ENCODE measurements at regions not wholly inside any gene's neighbourhood (a gene's known extent, or its start where the extent isn't known, plus 50 kb on each side); places are given as distances from the start of the nearest gene placed in this dataset.
"Not testable (repeated sequence)": the region's sequence is repeated elsewhere in the genome, so short reads cannot be mapped to it uniquely, and the experiment has no call there.

- not testable (repeated sequence) for H3K27me3 ChIP-seq (ENCODE audit: control insufficient read depth in 3 of 3, insufficient read depth in 3 of 3, low read depth in 1 of 3, low read length in 3 of 3); H3K27ac ChIP-seq (replicated peaks; ENCODE audit: low read length); H4K8ac ChIP-seq (ENCODE audit: low read depth, low read length); H4K91ac ChIP-seq (ENCODE audit: low read depth, low read length, poor library complexity); DNase-seq (ENCODE audit: low spot score); H2AK5ac ChIP-seq (ENCODE audit: low read depth, low read length); H3K9ac ChIP-seq (ENCODE audit: low read depth, low read length, poor library complexity); H3K4ac ChIP-seq (ENCODE audit: low read length); H3K4me2 ChIP-seq (ENCODE audit: insufficient read depth, low read length, poor library complexity, severe bottlenecking); H3K36me3 ChIP-seq (replicated peaks in 1 of 2; ENCODE audit: control insufficient read depth in 2 of 2, insufficient read depth in 2 of 2, low read length in 2 of 2); H3K23ac ChIP-seq (ENCODE audit: low read depth, low read length, poor library complexity); H3K14ac ChIP-seq (ENCODE audit: low read length); H3K4me1 ChIP-seq (ENCODE audit: control insufficient read depth in 2 of 2, insufficient read depth in 1 of 2, low read depth in 1 of 2, low read length in 2 of 2); H3K79me1 ChIP-seq (ENCODE audit: low read depth, low read length); H3K9me3 ChIP-seq (replicated peaks in 1 of 2; ENCODE audit: control insufficient read depth in 2 of 2, insufficient read depth in 1 of 2, low read depth in 1 of 2, low read length in 2 of 2); H2BK15ac ChIP-seq (ENCODE audit: low read length); H2BK120ac ChIP-seq (ENCODE audit: low read depth, low read length); H2BK12ac ChIP-seq (ENCODE audit: low read length); H2AFZ ChIP-seq (ENCODE audit: low read length); H3K4me3 ChIP-seq (ENCODE audit: low read length in 2 of 2); H3K18ac ChIP-seq (ENCODE audit: low read length); H2BK5ac ChIP-seq (ENCODE audit: low read length)
- WGBS, 2 donors (ENCODE audit: extremely low coverage in 2 of 2, insufficient read length in 2 of 2, insufficient replicate concordance in 1 of 2) = no CpG with 5 or more reads among the region's 1 CpG
These were observed 52.5 kb upstream of the CCDC71L start for GRCh38 chr7:106713452-106713851.

GRCh38 chr7:106714590-106715442 lies 53.9 kb upstream of the CCDC71L start:
- H2BK5ac ChIP-seq (ENCODE audit: low read length); H2BK120ac ChIP-seq (ENCODE audit: low read depth, low read length); H2BK15ac ChIP-seq (ENCODE audit: low read length); H3K27ac ChIP-seq (replicated peaks; ENCODE audit: low read length); H3K9ac ChIP-seq (ENCODE audit: low read depth, low read length, poor library complexity); H3K27me3 ChIP-seq (ENCODE audit: control insufficient read depth in 3 of 3, insufficient read depth in 3 of 3, low read depth in 1 of 3, low read length in 3 of 3); H3K18ac ChIP-seq (ENCODE audit: low read length); H3K79me1 ChIP-seq (ENCODE audit: low read depth, low read length); H3K4me1 ChIP-seq (ENCODE audit: control insufficient read depth in 2 of 2, insufficient read depth in 1 of 2, low read depth in 1 of 2, low read length in 2 of 2); H3K9me3 ChIP-seq (replicated peaks in 1 of 2; ENCODE audit: control insufficient read depth in 2 of 2, insufficient read depth in 1 of 2, low read depth in 1 of 2, low read length in 2 of 2); H3K4me3 ChIP-seq (ENCODE audit: low read length in 2 of 2); H3K4me2 ChIP-seq (ENCODE audit: insufficient read depth, low read length, poor library complexity, severe bottlenecking); H3K4ac ChIP-seq (ENCODE audit: low read length); DNase-seq (ENCODE audit: low spot score); H3K36me3 ChIP-seq (replicated peaks in 1 of 2; ENCODE audit: control insufficient read depth in 2 of 2, insufficient read depth in 2 of 2, low read length in 2 of 2); H4K8ac ChIP-seq (ENCODE audit: low read depth, low read length); H2BK12ac ChIP-seq (ENCODE audit: low read length); H3K14ac ChIP-seq (ENCODE audit: low read length); H4K91ac ChIP-seq (ENCODE audit: low read depth, low read length, poor library complexity); H2AK5ac ChIP-seq (ENCODE audit: low read depth, low read length); H2AFZ ChIP-seq (ENCODE audit: low read length); H3K23ac ChIP-seq (ENCODE audit: low read depth, low read length, poor library complexity): not testable (repeated sequence)
- no CpG with 5 or more reads among the region's 6 CpGs for WGBS, 2 donors (ENCODE audit: extremely low coverage in 2 of 2, insufficient read length in 2 of 2, insufficient replicate concordance in 1 of 2)

- H3K79me1 ChIP-seq (ENCODE audit: low read depth, low read length) = no peaks in the 10 kb centered on the region
- H2BK5ac ChIP-seq (ENCODE audit: low read length) = no peak overlapping the region
- no peak overlapping the region for H2BK12ac ChIP-seq (ENCODE audit: low read length)
- H3K36me3 ChIP-seq (replicated peaks in 1 of 2; ENCODE audit: control insufficient read depth in 2 of 2, insufficient read depth in 2 of 2, low read length in 2 of 2) = no peaks in the 10 kb centered on the region
- H2AFZ ChIP-seq (ENCODE audit: low read length) = no peak overlapping the region
- WGBS, 2 donors (ENCODE audit: extremely low coverage in 2 of 2, insufficient read length in 2 of 2, insufficient replicate concordance in 1 of 2) = no CpG with 5 or more reads among the region's 2 CpGs
- no peak overlapping the region for H3K4ac ChIP-seq (ENCODE audit: low read length)
- no peak overlapping the region for H3K4me2 ChIP-seq (ENCODE audit: insufficient read depth, low read length, poor library complexity, severe bottlenecking)
- no peaks in the 10 kb centered on the region for H3K27me3 ChIP-seq (ENCODE audit: control insufficient read depth in 3 of 3, insufficient read depth in 3 of 3, low read depth in 1 of 3, low read length in 3 of 3)
- H3K4me1 ChIP-seq (ENCODE audit: control insufficient read depth in 2 of 2, insufficient read depth in 1 of 2, low read depth in 1 of 2, low read length in 2 of 2) = peaks cover 0 to 9% of the 10 kb centered on the region in 2 donors
- H4K91ac ChIP-seq (ENCODE audit: low read depth, low read length, poor library complexity) = no peak overlapping the region
- H3K4me3 ChIP-seq (ENCODE audit: low read length in 2 of 2) = no peak overlapping the region
- H2BK120ac ChIP-seq (ENCODE audit: low read depth, low read length) = no peak overlapping the region
- H3K23ac ChIP-seq (ENCODE audit: low read depth, low read length, poor library complexity) = no peak overlapping the region
- H3K9ac ChIP-seq (ENCODE audit: low read depth, low read length, poor library complexity) = no peak overlapping the region
- H2AK5ac ChIP-seq (ENCODE audit: low read depth, low read length) = no peak overlapping the region
- no peaks in the 10 kb centered on the region for H3K9me3 ChIP-seq (replicated peaks in 1 of 2; ENCODE audit: control insufficient read depth in 2 of 2, insufficient read depth in 1 of 2, low read depth in 1 of 2, low read length in 2 of 2)
- no peak overlapping the region for H3K27ac ChIP-seq (replicated peaks; ENCODE audit: low read length)
- H3K14ac ChIP-seq (ENCODE audit: low read length) = no peak overlapping the region
- H3K18ac ChIP-seq (ENCODE audit: low read length) = no peak overlapping the region
- no peak overlapping the region for H4K8ac ChIP-seq (ENCODE audit: low read depth, low read length)
- DNase-seq (ENCODE audit: low spot score) = no peak
- no peak overlapping the region for H2BK15ac ChIP-seq (ENCODE audit: low read length)
These were observed 54.8 kb upstream of the CCDC71L start for GRCh38 chr7:106715730-106716129.

GRCh38 chr7:106717254-106717954 lies 56.4 kb upstream of the CCDC71L start:
- no peak for DNase-seq (ENCODE audit: low spot score)
- no peak overlapping the region for H2BK5ac ChIP-seq (ENCODE audit: low read length)

More at GRCh38 chr7:106717254-106717954, 56.4 kb upstream of the CCDC71L start:
- no peak overlapping the region for H3K18ac ChIP-seq (ENCODE audit: low read length)
- no peak overlapping the region for H4K91ac ChIP-seq (ENCODE audit: low read depth, low read length, poor library complexity)
- no peak overlapping the region for H3K4ac ChIP-seq (ENCODE audit: low read length)
- H2BK12ac ChIP-seq (ENCODE audit: low read length) = no peak overlapping the region
- H3K9ac ChIP-seq (ENCODE audit: low read depth, low read length, poor library complexity) = no peak overlapping the region
- no peaks in the 10 kb centered on the region for H3K9me3 ChIP-seq (replicated peaks in 1 of 2; ENCODE audit: control insufficient read depth in 2 of 2, insufficient read depth in 1 of 2, low read depth in 1 of 2, low read length in 2 of 2)
- H3K14ac ChIP-seq (ENCODE audit: low read length) = no peak overlapping the region
- H3K27ac ChIP-seq (replicated peaks; ENCODE audit: low read length) = no peak overlapping the region
- no peak overlapping the region for H3K4me3 ChIP-seq (ENCODE audit: low read length in 2 of 2)
- peaks cover 0 to 9% of the 10 kb centered on the region in 2 donors for H3K4me1 ChIP-seq (ENCODE audit: control insufficient read depth in 2 of 2, insufficient read depth in 1 of 2, low read depth in 1 of 2, low read length in 2 of 2)
- no peak overlapping the region for H3K4me2 ChIP-seq (ENCODE audit: insufficient read depth, low read length, poor library complexity, severe bottlenecking)
- WGBS, 2 donors (ENCODE audit: extremely low coverage in 2 of 2, insufficient read length in 2 of 2, insufficient replicate concordance in 1 of 2) = no CpG with 5 or more reads among the region's 1 CpG
- no peak overlapping the region for H3K23ac ChIP-seq (ENCODE audit: low read depth, low read length, poor library complexity)
- no peaks in the 10 kb centered on the region for H3K36me3 ChIP-seq (replicated peaks in 1 of 2; ENCODE audit: control insufficient read depth in 2 of 2, insufficient read depth in 2 of 2, low read length in 2 of 2)
- H3K27me3 ChIP-seq (ENCODE audit: control insufficient read depth in 3 of 3, insufficient read depth in 3 of 3, low read depth in 1 of 3, low read length in 3 of 3) = no peaks in the 10 kb centered on the region
- H2BK120ac ChIP-seq (ENCODE audit: low read depth, low read length) = no peak overlapping the region
- H2AFZ ChIP-seq (ENCODE audit: low read length) = no peak overlapping the region
- no peak overlapping the region for H4K8ac ChIP-seq (ENCODE audit: low read depth, low read length)
- no peak overlapping the region for H2AK5ac ChIP-seq (ENCODE audit: low read depth, low read length)
- no peaks in the 10 kb centered on the region for H3K79me1 ChIP-seq (ENCODE audit: low read depth, low read length)
- no peak overlapping the region for H2BK15ac ChIP-seq (ENCODE audit: low read length)

Measured in neuronal stem cell (in vitro differentiated cells).